HepG2 (cell line): ENCODE measurements at regions not wholly inside any gene's neighbourhood (a gene's known extent, or its start where the extent isn't known, plus 50 kb on each side); places are given as distances from the start of the nearest gene placed in this dataset.

Experiments used
- ZNF317 ChIP-seq: sonication (generic); formaldehyde crosslinking; IDR thresholded peaks from 2 replicates; pipeline ENCODE4 v1.5.0; 2020; ENCODE audit warnings: mild to moderate bottlenecking, missing genetic modification reagents
- TF ChIP-seq, protein P1 (sequence below): sonication (generic); formaldehyde crosslinking; IDR thresholded peaks from 2 replicates; pipeline ENCODE4 v1.5.1; 2020; ENCODE audit warnings: mild to moderate bottlenecking, missing genetic modification reagents, borderline replicate concordance

- TF ChIP-seq ZNF317 (CRISPR knock-in tag): no peak
- TF ChIP-seq, protein P1, sequence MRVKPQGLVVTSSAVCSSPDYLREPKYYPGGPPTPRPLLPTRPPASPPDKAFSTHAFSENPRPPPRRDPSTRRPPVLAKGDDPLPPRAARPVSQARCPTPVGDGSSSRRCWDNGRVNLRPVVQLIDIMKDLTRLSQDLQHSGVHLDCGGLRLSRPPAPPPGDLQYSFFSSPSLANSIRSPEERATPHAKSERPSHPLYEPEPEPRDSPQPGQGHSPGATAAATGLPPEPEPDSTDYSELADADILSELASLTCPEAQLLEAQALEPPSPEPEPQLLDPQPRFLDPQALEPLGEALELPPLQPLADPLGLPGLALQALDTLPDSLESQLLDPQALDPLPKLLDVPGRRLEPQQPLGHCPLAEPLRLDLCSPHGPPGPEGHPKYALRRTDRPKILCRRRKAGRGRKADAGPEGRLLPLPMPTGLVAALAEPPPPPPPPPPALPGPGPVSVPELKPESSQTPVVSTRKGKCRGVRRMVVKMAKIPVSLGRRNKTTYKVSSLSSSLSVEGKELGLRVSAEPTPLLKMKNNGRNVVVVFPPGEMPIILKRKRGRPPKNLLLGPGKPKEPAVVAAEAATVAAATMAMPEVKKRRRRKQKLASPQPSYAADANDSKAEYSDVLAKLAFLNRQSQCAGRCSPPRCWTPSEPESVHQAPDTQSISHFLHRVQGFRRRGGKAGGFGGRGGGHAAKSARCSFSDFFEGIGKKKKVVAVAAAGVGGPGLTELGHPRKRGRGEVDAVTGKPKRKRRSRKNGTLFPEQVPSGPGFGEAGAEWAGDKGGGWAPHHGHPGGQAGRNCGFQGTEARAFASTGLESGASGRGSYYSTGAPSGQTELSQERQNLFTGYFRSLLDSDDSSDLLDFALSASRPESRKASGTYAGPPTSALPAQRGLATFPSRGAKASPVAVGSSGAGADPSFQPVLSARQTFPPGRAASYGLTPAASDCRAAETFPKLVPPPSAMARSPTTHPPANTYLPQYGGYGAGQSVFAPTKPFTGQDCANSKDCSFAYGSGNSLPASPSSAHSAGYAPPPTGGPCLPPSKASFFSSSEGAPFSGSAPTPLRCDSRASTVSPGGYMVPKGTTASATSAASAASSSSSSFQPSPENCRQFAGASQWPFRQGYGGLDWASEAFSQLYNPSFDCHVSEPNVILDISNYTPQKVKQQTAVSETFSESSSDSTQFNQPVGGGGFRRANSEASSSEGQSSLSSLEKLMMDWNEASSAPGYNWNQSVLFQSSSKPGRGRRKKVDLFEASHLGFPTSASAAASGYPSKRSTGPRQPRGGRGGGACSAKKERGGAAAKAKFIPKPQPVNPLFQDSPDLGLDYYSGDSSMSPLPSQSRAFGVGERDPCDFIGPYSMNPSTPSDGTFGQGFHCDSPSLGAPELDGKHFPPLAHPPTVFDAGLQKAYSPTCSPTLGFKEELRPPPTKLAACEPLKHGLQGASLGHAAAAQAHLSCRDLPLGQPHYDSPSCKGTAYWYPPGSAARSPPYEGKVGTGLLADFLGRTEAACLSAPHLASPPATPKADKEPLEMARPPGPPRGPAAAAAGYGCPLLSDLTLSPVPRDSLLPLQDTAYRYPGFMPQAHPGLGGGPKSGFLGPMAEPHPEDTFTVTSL (CRISPR knock-in tag): no peak
These were observed 95.8 kb downstream of the FOXD1 start for GRCh38 chr5:73352649-73353230.
